IMR-90 (cell line): ENCODE measurements at regions not wholly inside any gene's neighbourhood (a gene's known extent, or its start where the extent isn't known, plus 50 kb on each side); places are given as distances from the start of the nearest gene placed in this dataset.
A peak's percentile ranks its signal among the peaks of the same experiment; 100 is the strongest.

ENCODE experiments used
- ATAC-seq: fragments of 200-7000 bp; cut with Tn5 transposase; 2 replicates; pipeline ENCODE4 v1.9.1; 2020; ENCODE audit warnings: low read depth, mild to moderate bottlenecking, moderate library complexity
- BruUV-seq: library from RNA; stranded (reverse); fragments of 400-500 nt; replicated peaks from 2 replicates; lab custom pipeline; 2021; lab: Mats Ljungman, UMichigan
- CTCF ChIA-PET: fragments of 300-600 bp; formaldehyde crosslinking; extraction: SDS; loops from one replicate; lab custom pipeline; 2021; ENCODE audit warnings: antibody characterized with exemption; lab: Yijun Ruan, JAX
- POLR2A ChIA-PET: fragments of 300-600 bp; sonication (Branson Sonifier 250); formaldehyde crosslinking; loops from one replicate; lab custom pipeline; 2022; ENCODE audit warnings: antibody characterized with exemption; ENCODE audit not compliant: unreplicated experiment; lab: Charles Lee
- DNase-seq: peaks from one replicate; pipeline ENCODE4 v3.0.0; 2013
- H2AFZ ChIP-seq: replicated peaks from 2 replicates; pipeline ENCODE3; 2013; ENCODE audit warnings: low read length, mild to moderate bottlenecking; ENCODE audit not compliant: poor library complexity
- H2AK5ac ChIP-seq: 2 replicates; pipeline ENCODE4 v1.6.1; 2013; ENCODE audit warnings: low read depth, low read length, inconsistent platforms
- H2AK9ac ChIP-seq: replicated peaks from 2 replicates; pipeline ENCODE3; 2013; ENCODE audit warnings: mild to moderate bottlenecking, low read depth, low read length, moderate library complexity; ENCODE audit not compliant: poor library complexity
- H2BK120ac ChIP-seq: 2 replicates; pipeline ENCODE4 v1.6.1; 2013; ENCODE audit warnings: low read depth, low read length, inconsistent platforms
- H2BK15ac ChIP-seq: 3 replicates; pipeline ENCODE4 v1.6.1; 2013; ENCODE audit warnings: low read depth, low read length, inconsistent platforms
- H2BK20ac ChIP-seq: 2 replicates; pipeline ENCODE4 v1.6.1; 2013; ENCODE audit warnings: low read depth, mild to moderate bottlenecking, inconsistent platforms, low read length, moderate library complexity
- H2BK5ac ChIP-seq: 2 replicates; pipeline ENCODE4 v1.6.1; 2013; ENCODE audit warnings: mild to moderate bottlenecking, low read depth, low read length, inconsistent platforms; ENCODE audit not compliant: poor library complexity, severe bottlenecking
- H3K14ac ChIP-seq: replicated peaks from 2 replicates; pipeline ENCODE4 v1.6.1; 2013; ENCODE audit warnings: low read depth, low read length, inconsistent platforms
- H3K18ac ChIP-seq: 2 replicates; pipeline ENCODE4 v1.6.1; 2013; ENCODE audit warnings: low read depth, low read length, control low read depth
- H3K23ac ChIP-seq: 2 replicates; pipeline ENCODE4 v1.6.1; 2013; ENCODE audit warnings: low read depth, low read length, inconsistent platforms
- H3K27ac ChIP-seq: 2 replicates; pipeline ENCODE4 v1.5.1; 2013; ENCODE audit warnings: mild to moderate bottlenecking, control low read depth, low read length; ENCODE audit not compliant: insufficient read depth
- H3K27me3 ChIP-seq: 2 replicates; pipeline ENCODE4 v1.6.1; 2013; ENCODE audit warnings: low read length; ENCODE audit not compliant: control insufficient read depth, insufficient read depth
- H3K36me3 ChIP-seq: 2 replicates; pipeline ENCODE4 v1.6.1; 2013; ENCODE audit warnings: low read length, mixed read lengths; ENCODE audit not compliant: control insufficient read depth, insufficient read depth
- H3K4ac ChIP-seq: 2 replicates; pipeline ENCODE4 v1.6.1; 2013; ENCODE audit warnings: low read depth, low read length, inconsistent platforms
- H3K4me1 ChIP-seq: 2 replicates; pipeline ENCODE4 v1.6.1; 2013; ENCODE audit warnings: low read length, mixed read lengths; ENCODE audit not compliant: control insufficient read depth, insufficient read depth
- H3K4me2 ChIP-seq: 2 replicates; pipeline ENCODE4 v1.6.1; 2013; ENCODE audit warnings: low read depth, mild to moderate bottlenecking, control low read depth, low read length, moderate library complexity
- H3K4me3 ChIP-seq: 2 replicates; pipeline ENCODE4 v1.5.1; 2013; ENCODE audit warnings: low read depth, mild to moderate bottlenecking, control low read depth, low read length, moderate library complexity; ENCODE audit not compliant: insufficient read depth
- H3K56ac ChIP-seq: 2 replicates; pipeline ENCODE4 v1.6.1; 2013; ENCODE audit warnings: low read length, inconsistent platforms; ENCODE audit not compliant: insufficient read depth; ENCODE audit errors: extremely low read depth
- H3K79me1 ChIP-seq, 2 experiments: 2 replicates each; pipeline ENCODE4 v1.6.1; 2013; ENCODE audit warnings: low read length in 2 of 2, inconsistent platforms in 1 of 2, low read depth in 1 of 2
- H3K9ac ChIP-seq: 2 replicates; pipeline ENCODE4 v1.6.1; 2013; ENCODE audit warnings: low read depth, low read length, control low read depth
- H3K9me1 ChIP-seq: 2 replicates; pipeline ENCODE4 v1.6.1; 2013; ENCODE audit warnings: low read length, inconsistent platforms; ENCODE audit not compliant: insufficient read depth
- H3K9me3 ChIP-seq: 2 replicates; pipeline ENCODE4 v1.6.1; 2013; ENCODE audit warnings: low read length; ENCODE audit not compliant: control insufficient read depth, insufficient read depth
- H4K20me1 ChIP-seq: 2 replicates; pipeline ENCODE4 v1.6.1; 2013; ENCODE audit warnings: low read length, inconsistent platforms; ENCODE audit not compliant: insufficient read depth
- H4K5ac ChIP-seq: 2 replicates; pipeline ENCODE4 v1.6.1; 2013; ENCODE audit warnings: mild to moderate bottlenecking, low read depth, low read length, control low read depth
- H4K8ac ChIP-seq, 2 experiments: 2 replicates each; pipeline ENCODE4 v1.6.1; 2013; ENCODE audit warnings: low read depth in 2 of 2, low read length in 2 of 2, control low read depth in 1 of 2, inconsistent platforms in 1 of 2
- H4K91ac ChIP-seq: 2 replicates; pipeline ENCODE4 v1.6.1; 2013; ENCODE audit warnings: low read depth, low read length, inconsistent platforms; ENCODE audit not compliant: insufficient read depth
- BHLHE40 ChIP-seq: fragments of 150-350 bp; IDR thresholded peaks from 2 replicates; pipeline ENCODE4 v1.6.1; 2016; ENCODE audit warnings: mild to moderate bottlenecking, low read depth, low read length
- CEBPB ChIP-seq: IDR thresholded peaks from 2 replicates; pipeline ENCODE4 v1.6.1; 2012; ENCODE audit warnings: low read depth, low read length, improper control_type of control experiment
- ELK1 ChIP-seq: fragments of 150-350 bp; IDR thresholded peaks from 2 replicates; pipeline ENCODE4 v1.6.1; 2016; ENCODE audit warnings: low read depth, mild to moderate bottlenecking, low read length, moderate library complexity, borderline replicate concordance
- MAZ ChIP-seq: IDR thresholded peaks from 2 replicates; pipeline ENCODE4 v1.6.1; 2012; ENCODE audit warnings: low read depth, mild to moderate bottlenecking, low read length, improper control_type of control experiment, moderate library complexity, borderline replicate concordance
- dilution Hi-C: fragments of 300-500 bp; cut with HindIII; formaldehyde crosslinking; loops from one replicate; pipeline ENCODE4 v1.14.3; 2018; ENCODE audit warnings: low sequenced_read_pairs; ENCODE audit not compliant: unreplicated experiment
- in situ Hi-C: fragments of 300-500 bp; cut with MboI; formaldehyde crosslinking; loops from 3 replicates; pipeline ENCODE4 v1.14.3; 2019; ENCODE audit warnings: low sequenced_read_pairs, inconsistent platforms, mixed read lengths
- intact Hi-C: fragments of 100-400 bp; cut with micrococcal nuclease; formaldehyde crosslinking; loops from 2 replicates; pipeline ENCODE4 v1.10.0; 2022
- TF ChIP-seq, protein P1 (sequence below): conservative IDR thresholded peaks from 2 replicates; pipeline ENCODE4 v1.5.1; 2012; ENCODE audit warnings: mild to moderate bottlenecking, low read depth, low read length, improper control_type of control experiment

GRCh38 chr7:41869091-41869490 lies 166.2 kb upstream of the INHBA start:
- Histone ChIP-seq H3K9ac (no peak overlapping the region; the same call in 1 of the 2 replicates), H4K20me1 (no peaks in the 10 kb centered on the region), H4K91ac (no peak overlapping the region), H3K14ac (0 out of 2 replicates have a peak overlapping the region, but pooled peaks have one; percentile 7), H2AK5ac (no peak overlapping the region), H3K79me1 (no peaks in the 10 kb centered on the region), H2BK120ac (peak overlapping the region; percentile 68; the same call in 1 of the 2 replicates), H2AFZ (no peak overlapping the region), H3K36me3 (no peaks in the 10 kb centered on the region), H4K5ac (no peak overlapping the region; the same call in 1 of the 2 replicates), H2BK20ac (no peak overlapping the region), H3K9me1 (no peaks in the 10 kb centered on the region), H3K18ac (peak overlapping the region; percentile 99; the same call in 1 of the 2 replicates), H3K4me1 (peaks cover 14% of the 10 kb centered on the region), H3K4me3 (no peak overlapping the region), H2AK9ac (no peak overlapping the region), H2BK15ac (no peak overlapping the region; the same call in 2 of the 3 replicates), H3K4me2 (peak overlapping the region; percentile 82; the same call in 1 of the 2 replicates), H2BK5ac (peak overlapping the region; percentile 75), H3K23ac (no peak overlapping the region), H3K4ac (peak overlapping the region; percentile 20; the same call in 1 of the 2 replicates), H3K27ac (no peak overlapping the region), H3K56ac (0 out of 2 replicates have a peak overlapping the region, but pooled peaks have one; percentile 25), H4K8ac (peak overlapping the region; percentile 23 to 68; a peak in 1 of 4 replicates), H3K27me3 (no peaks in the 10 kb centered on the region), H3K9me3 (peaks cover 5% of the 10 kb centered on the region)
- BruUV-seq, result no TSS peak
- intact Hi-C loops, result no loop called here
- ChIA-PET CTCF (no interaction called here), POLR2A (no interaction called here)
- peak; percentile 84 for DNase-seq
- peak; percentile 60 for ATAC-seq
- in situ Hi-C loops, result no loop called here
- peak; percentile 86 for TF ChIP-seq CEBPB
- no peak for TF ChIP-seq ELK1
- TF ChIP-seq MAZ, result no peak
- TF ChIP-seq BHLHE40, result no peak
- TF ChIP-seq, protein P1, sequence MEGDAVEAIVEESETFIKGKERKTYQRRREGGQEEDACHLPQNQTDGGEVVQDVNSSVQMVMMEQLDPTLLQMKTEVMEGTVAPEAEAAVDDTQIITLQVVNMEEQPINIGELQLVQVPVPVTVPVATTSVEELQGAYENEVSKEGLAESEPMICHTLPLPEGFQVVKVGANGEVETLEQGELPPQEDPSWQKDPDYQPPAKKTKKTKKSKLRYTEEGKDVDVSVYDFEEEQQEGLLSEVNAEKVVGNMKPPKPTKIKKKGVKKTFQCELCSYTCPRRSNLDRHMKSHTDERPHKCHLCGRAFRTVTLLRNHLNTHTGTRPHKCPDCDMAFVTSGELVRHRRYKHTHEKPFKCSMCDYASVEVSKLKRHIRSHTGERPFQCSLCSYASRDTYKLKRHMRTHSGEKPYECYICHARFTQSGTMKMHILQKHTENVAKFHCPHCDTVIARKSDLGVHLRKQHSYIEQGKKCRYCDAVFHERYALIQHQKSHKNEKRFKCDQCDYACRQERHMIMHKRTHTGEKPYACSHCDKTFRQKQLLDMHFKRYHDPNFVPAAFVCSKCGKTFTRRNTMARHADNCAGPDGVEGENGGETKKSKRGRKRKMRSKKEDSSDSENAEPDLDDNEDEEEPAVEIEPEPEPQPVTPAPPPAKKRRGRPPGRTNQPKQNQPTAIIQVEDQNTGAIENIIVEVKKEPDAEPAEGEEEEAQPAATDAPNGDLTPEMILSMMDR, result no peak
- dilution Hi-C loops, result no loop called here
